Hepatocyte (in vitro differentiated cells): ENCODE measurements at regions not wholly inside any gene's neighbourhood (a gene's known extent, or its start where the extent isn't known, plus 50 kb on each side); places are given as distances from the start of the nearest gene placed in this dataset.

Experiments used
- DNase-seq: peaks from one replicate; pipeline ENCODE4 v3.0.0-alpha.2; 2016; ENCODE audit warnings: low spot score
- H2AFZ ChIP-seq: fragments of 200-600 bp; sonication (generic); 2 replicates; pipeline ENCODE4 v1.6.0; 2016; ENCODE audit warnings: antibody characterized with exemption, mild to moderate bottlenecking
- H3K27ac ChIP-seq: fragments of 200-600 bp; sonication (generic); 2 replicates; pipeline ENCODE4 v1.5.1; 2016; ENCODE audit warnings: mild to moderate bottlenecking
- H3K27me3 ChIP-seq: fragments of 200-600 bp; sonication (generic); 2 replicates; pipeline ENCODE4 v1.6.1; 2016
- H3K36me3 ChIP-seq: fragments of 200-600 bp; sonication (generic); replicated peaks from 2 replicates; pipeline ENCODE4 v1.5.1; 2016; ENCODE audit warnings: low read depth; ENCODE audit not compliant: insufficient read depth
- H3K4me1 ChIP-seq: fragments of 200-600 bp; sonication (generic); 2 replicates; pipeline ENCODE4 v1.5.1; 2016; ENCODE audit warnings: mild to moderate bottlenecking, moderate library complexity; ENCODE audit not compliant: insufficient read depth
- H3K4me2 ChIP-seq: fragments of 200-600 bp; sonication (generic); 2 replicates; pipeline ENCODE4 v1.6.0; 2016
- H3K4me3 ChIP-seq: fragments of 200-600 bp; sonication (generic); 2 replicates; pipeline ENCODE4 v1.5.1; 2016; ENCODE audit warnings: mild to moderate bottlenecking
- H3K79me2 ChIP-seq: fragments of 200-600 bp; sonication (generic); 2 replicates; pipeline ENCODE4 v1.6.0; 2017; ENCODE audit warnings: mild to moderate bottlenecking
- H3K9me2 ChIP-seq: fragments of 200-600 bp; sonication (generic); replicated peaks from 2 replicates; pipeline ENCODE4 v1.6.0; 2017; ENCODE audit warnings: mild to moderate bottlenecking; ENCODE audit not compliant: insufficient read depth
- H3K9me3 ChIP-seq: fragments of 200-600 bp; sonication (generic); 2 replicates; pipeline ENCODE4 v1.5.1; 2016; ENCODE audit warnings: low read depth, mild to moderate bottlenecking
- H4K20me1 ChIP-seq: fragments of 200-600 bp; sonication (generic); 2 replicates; pipeline ENCODE4 v1.6.0; 2016; ENCODE audit warnings: mild to moderate bottlenecking; ENCODE audit not compliant: insufficient read depth, poor library complexity, severe bottlenecking
- CTCF ChIP-seq: fragments of 200-600 bp; sonication (generic); IDR thresholded peaks from 2 replicates; pipeline ENCODE4 v1.5.1; 2016; ENCODE audit warnings: antibody characterized with exemption, mild to moderate bottlenecking; ENCODE audit not compliant: poor library complexity
- EZH2 ChIP-seq: fragments of 200-600 bp; sonication (generic); IDR thresholded peaks from 2 replicates; pipeline ENCODE4 v1.6.1; 2016; ENCODE audit warnings: antibody characterized with exemption, mild to moderate bottlenecking, borderline replicate concordance
- EZH2phosphoT487 ChIP-seq: fragments of 200-600 bp; sonication (generic); IDR thresholded peaks from one replicate; pipeline ENCODE4 v1.6.1; 2018; ENCODE audit warnings: antibody characterized with exemption, mild to moderate bottlenecking, low read depth, moderate library complexity; ENCODE audit not compliant: unreplicated experiment, severe bottlenecking
- WGBS: methylation state at CpG from one replicate; pipeline ENCODE4 v1.1.6; 2016; ENCODE audit warnings: low lambda C conversion rate; ENCODE audit errors: missing lambda C conversion rate; 5-methylcytosine and 5-hydroxymethylcytosine counted together

DNA sequence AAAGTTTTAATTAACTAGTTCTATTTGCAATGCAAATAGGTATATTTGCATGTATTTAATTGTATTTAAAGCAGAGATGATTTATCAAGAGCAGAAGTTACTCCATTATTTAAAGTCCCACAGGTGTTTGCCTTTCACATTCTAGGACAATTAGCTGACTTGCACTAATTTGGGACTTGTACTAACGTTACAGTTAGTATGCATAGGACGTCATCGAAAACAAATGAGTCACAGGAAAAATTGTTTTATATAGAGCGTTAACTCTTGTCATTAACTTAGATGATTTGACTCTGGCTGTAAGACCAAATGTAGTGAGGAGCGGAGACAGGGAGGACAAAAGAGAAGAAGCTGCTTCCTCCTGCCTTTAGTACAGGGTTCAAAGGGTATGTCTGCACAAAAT lies 126.1 kb upstream of the IFNE start:
- H3K79me2 ChIP-seq = no peaks in the 10 kb centered on the region
- no peak overlapping the region for H3K27ac ChIP-seq
- DNase-seq = no peak
- TF ChIP-seq EZH2phosphoT487 = no peak
- no peak for TF ChIP-seq CTCF
- TF ChIP-seq EZH2 = no peak
- no peak overlapping the region for H3K4me2 ChIP-seq
- H3K9me3 ChIP-seq = no peaks in the 10 kb centered on the region
- WGBS = 92% methylated on average over 5 of the region's 5 CpGs
- no peak overlapping the region for H2AFZ ChIP-seq
- no peaks in the 10 kb centered on the region for H3K36me3 ChIP-seq
- H3K4me3 ChIP-seq = no peak overlapping the region
- no peaks in the 10 kb centered on the region for H3K27me3 ChIP-seq
- H3K9me2 ChIP-seq = no peaks in the 10 kb centered on the region
- H4K20me1 ChIP-seq = no peaks in the 10 kb centered on the region
- H3K4me1 ChIP-seq = no peaks in the 10 kb centered on the region

DNA sequence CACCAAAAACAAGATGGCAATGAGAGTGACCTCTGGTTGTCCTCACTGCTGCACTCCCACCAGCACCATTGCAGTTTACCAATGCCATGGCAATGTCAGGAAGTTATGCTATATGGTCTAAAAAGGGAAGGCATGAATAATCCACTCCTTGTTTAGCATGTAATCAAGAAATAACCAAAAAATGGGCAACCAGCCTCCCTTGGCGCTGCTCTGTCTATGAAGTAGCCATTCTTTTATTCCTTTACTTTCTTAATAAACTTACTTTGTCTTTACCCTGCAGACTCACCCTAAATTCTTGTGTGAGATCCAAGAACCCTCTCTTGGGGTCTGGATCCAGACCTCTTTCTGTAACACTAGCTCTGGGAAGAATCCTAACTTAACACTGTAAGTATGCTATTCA lies 127.4 kb upstream of the IFNE start:
- Histone ChIP-seq H3K79me2 (no peaks in the 10 kb centered on the region), H3K4me1 (no peaks in the 10 kb centered on the region), H3K36me3 (no peaks in the 10 kb centered on the region), H3K4me3 (no peak overlapping the region), H3K27me3 (no peaks in the 10 kb centered on the region), H2AFZ (no peak overlapping the region), H3K9me2 (no peaks in the 10 kb centered on the region), H4K20me1 (no peaks in the 10 kb centered on the region), H3K9me3 (no peaks in the 10 kb centered on the region), H3K27ac (no peak overlapping the region), H3K4me2 (no peak overlapping the region)
- DNase-seq = no peak
- TF ChIP-seq CTCF = no peak
- TF ChIP-seq EZH2phosphoT487 = no peak
- TF ChIP-seq EZH2 = no peak
- 100% methylated on average over 1 of the region's 1 CpG for WGBS

DNA sequence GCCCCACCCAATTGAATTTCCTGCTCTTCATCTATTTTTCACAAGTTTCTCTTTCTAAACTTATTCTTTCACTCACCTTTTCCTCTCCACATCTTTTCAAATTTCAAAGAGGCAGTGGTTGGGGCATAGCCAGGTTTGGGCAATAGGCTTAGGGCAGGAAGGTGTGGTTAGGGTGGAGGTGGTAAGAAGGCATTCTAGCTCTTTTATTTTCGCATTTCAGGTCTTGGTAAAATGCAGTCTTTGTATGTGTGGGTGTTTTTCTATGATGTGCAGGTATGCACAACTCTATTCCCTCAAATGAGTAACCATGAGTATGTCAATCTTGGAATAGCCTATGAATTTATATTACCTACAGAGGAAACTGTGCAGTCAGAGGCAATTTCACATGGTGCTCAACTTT lies 129.8 kb upstream of the IFNE start:
- H3K4me3 ChIP-seq = no peak overlapping the region
- no peaks in the 10 kb centered on the region for H3K36me3 ChIP-seq
- H3K4me2 ChIP-seq = no peak overlapping the region
- TF ChIP-seq EZH2 (no peak), CTCF (no peak), EZH2phosphoT487 (no peak)
- H3K9me3 ChIP-seq = no peaks in the 10 kb centered on the region
- no peaks in the 10 kb centered on the region for H3K27me3 ChIP-seq
- H3K9me2 ChIP-seq = no peaks in the 10 kb centered on the region
- H4K20me1 ChIP-seq = no peaks in the 10 kb centered on the region
- DNase-seq = no peak
- no peak overlapping the region for H2AFZ ChIP-seq
- 92% methylated on average over 1 of the region's 1 CpG for WGBS
- H3K27ac ChIP-seq = no peak overlapping the region
- no peaks in the 10 kb centered on the region for H3K79me2 ChIP-seq
- H3K4me1 ChIP-seq = no peaks in the 10 kb centered on the region

GRCh38 chr9:21615018-21615417 lies 132.9 kb upstream of the IFNE start:
- Histone ChIP-seq H3K9me3 (no peaks in the 10 kb centered on the region), H3K4me1 (no peaks in the 10 kb centered on the region), H2AFZ (no peak overlapping the region), H3K36me3 (no peaks in the 10 kb centered on the region), H3K27me3 (no peaks in the 10 kb centered on the region), H3K4me2 (no peak overlapping the region), H4K20me1 (no peaks in the 10 kb centered on the region), H3K9me2 (no peaks in the 10 kb centered on the region), H3K27ac (no peak overlapping the region), H3K79me2 (no peaks in the 10 kb centered on the region), H3K4me3 (no peak overlapping the region)
- TF ChIP-seq EZH2 (no peak), EZH2phosphoT487 (no peak), CTCF (no peak)
- DNase-seq = no peak
- 48% methylated on average over 1 of the region's 1 CpG for WGBS
